Nephron (organoid): ENCODE measurements at regions not wholly inside any gene's neighbourhood (a gene's known extent, or its start where the extent isn't known, plus 50 kb on each side); places are given as distances from the start of the nearest gene placed in this dataset.

ENCODE experiments used
- H3K27ac Mint-ChIP-seq, 3 experiments: 2 replicates each; pipeline ENCODE4 v1.8.0; 2020; ENCODE audit warnings: mixed read lengths in 3 of 3, mild to moderate bottlenecking in 2 of 3, moderate library complexity in 1 of 3
- H3K27me3 Mint-ChIP-seq: 2 replicates; pipeline ENCODE4 v1.8.0; 2021; ENCODE audit warnings: low read depth, mild to moderate bottlenecking, moderate library complexity, mixed read lengths
- H3K36me3 Mint-ChIP-seq: 2 replicates; pipeline ENCODE4 v1.8.0; 2020; ENCODE audit warnings: low read depth, mixed read lengths
- H3K4me1 Mint-ChIP-seq: 2 replicates; pipeline ENCODE4 v1.8.0; 2020; ENCODE audit warnings: mixed read lengths
- H3K4me3 Mint-ChIP-seq, 3 experiments: 2 replicates each; pipeline ENCODE4 v1.8.0; 2020; ENCODE audit warnings: mild to moderate bottlenecking in 3 of 3, mixed read lengths in 3 of 3, moderate library complexity in 2 of 3
- H3K9me3 Mint-ChIP-seq: 2 replicates; pipeline ENCODE4 v1.8.0; 2020; ENCODE audit warnings: mixed read lengths
- CTCF ChIP-seq, 3 experiments: fragments of 200-600 bp; sonication (generic); IDR thresholded peaks; one replicate each; pipeline ENCODE4 v1.5.0; 2021; ENCODE audit warnings: antibody characterized with exemption in 3 of 3; ENCODE audit not compliant: unreplicated experiment in 3 of 3

GRCh38 chr11:127110542-127110941 lies 110.0 kb upstream of the KIRREL3 start:
- Mint-ChIP-seq H3K9me3 (no peaks in the 10 kb centered on the region), H3K36me3 (no peaks in the 10 kb centered on the region), H3K4me3 (no peak overlapping the region), H3K27me3 (peaks cover 18% of the 10 kb centered on the region), H3K27ac (no peak overlapping the region), H3K4me1 (peaks cover 28% of the 10 kb centered on the region)
- TF ChIP-seq CTCF (IDR thresholded peaks at IDR 0.05; ENCODE audit: unreplicated experiment in 3 of 3): no peak

- TF ChIP-seq CTCF (IDR thresholded peaks at IDR 0.05; ENCODE audit: unreplicated experiment in 3 of 3): no peak
- Mint-ChIP-seq H3K27me3 (peaks cover 18% of the 10 kb centered on the region), H3K4me1 (peaks cover 31% of the 10 kb centered on the region), H3K36me3 (no peaks in the 10 kb centered on the region), H3K27ac (no peak overlapping the region), H3K4me3 (no peak overlapping the region), H3K9me3 (no peaks in the 10 kb centered on the region)
Observed at GRCh38 chr11:127109796-127110480, 109.4 kb upstream of the KIRREL3 start.

GRCh38 chr11:127108838-127109237 lies 108.3 kb upstream of the KIRREL3 start:
- Mint-ChIP-seq H3K9me3 (no peaks in the 10 kb centered on the region), H3K36me3 (no peaks in the 10 kb centered on the region), H3K4me1 (peaks cover 32% of the 10 kb centered on the region), H3K27me3 (peaks cover 18% of the 10 kb centered on the region), H3K27ac (no peak overlapping the region), H3K4me3 (no peak overlapping the region)
- TF ChIP-seq CTCF (IDR thresholded peaks at IDR 0.05; ENCODE audit: unreplicated experiment in 3 of 3): no peak

- no peaks in the 10 kb centered on the region for H3K36me3 Mint-ChIP-seq
- no peak for TF ChIP-seq CTCF (IDR thresholded peaks at IDR 0.05; ENCODE audit: unreplicated experiment in 3 of 3)
- H3K27me3 Mint-ChIP-seq: peaks cover 13% of the 10 kb centered on the region
- H3K4me1 Mint-ChIP-seq: peaks cover 32% of the 10 kb centered on the region
- H3K9me3 Mint-ChIP-seq: no peaks in the 10 kb centered on the region
- no peak overlapping the region for H3K4me3 Mint-ChIP-seq
- H3K27ac Mint-ChIP-seq: peak overlapping the region in 1 of 3 experiments; percentile 85
Observed at GRCh38 chr11:127106938-127107337, 106.4 kb upstream of the KIRREL3 start.

GRCh38 chr11:127105593-127106541 lies 105.3 kb upstream of the KIRREL3 start:
- Mint-ChIP-seq H3K27ac (peak overlapping the region; percentile 42 to 86 (median 85)), H3K27me3 (peaks cover 12% of the 10 kb centered on the region), H3K4me3 (peak overlapping the region; percentile 49 to 61 (median 53)), H3K9me3 (no peaks in the 10 kb centered on the region), H3K4me1 (peaks cover 30% of the 10 kb centered on the region), H3K36me3 (no peaks in the 10 kb centered on the region)
- TF ChIP-seq CTCF (IDR thresholded peaks at IDR 0.05; ENCODE audit: unreplicated experiment in 3 of 3): no peak
